Bronchial epithelial cell (primary cell): ENCODE measurements at regions not wholly inside any gene's neighbourhood (a gene's known extent, or its start where the extent isn't known, plus 50 kb on each side); places are given as distances from the start of the nearest gene placed in this dataset.

Experiments used
- DNase-seq: peaks from one replicate; pipeline ENCODE4 v3.0.0-alpha.2; 2010; ENCODE audit warnings: low read depth
- FAIRE-seq: peaks from 2 replicates; lab custom pipeline; 2011; peaks lifted over from hg19 to GRCh38; lab: Jason Lieb, UNC
- H3K27me3 ChIP-seq: 2 replicates; pipeline ENCODE4 v1.5.1; 2011; ENCODE audit warnings: low read length; ENCODE audit not compliant: control insufficient read depth, insufficient read depth
- H3K36me3 ChIP-seq: 2 replicates; pipeline ENCODE4 v1.5.1; 2011; ENCODE audit warnings: low read length; ENCODE audit not compliant: control insufficient read depth, insufficient read depth
- H3K4me3 ChIP-seq: 2 replicates; pipeline ENCODE4 v1.5.1; 2011; ENCODE audit warnings: mild to moderate bottlenecking, low read depth, low read length, control low read depth
- CTCF ChIP-seq: IDR thresholded peaks from 2 replicates; pipeline ENCODE4 v1.5.1; 2011; ENCODE audit warnings: mild to moderate bottlenecking, moderate library complexity, low read length, control low read depth, inconsistent platforms; ENCODE audit not compliant: insufficient read depth, severe bottlenecking

- no peak for FAIRE-seq
These were observed 85.0 kb upstream of the COL5A1 start for GRCh38 chr9:134556531-134557068.

GRCh38 chr9:134557331-134557730 is 84.3 kb upstream of the COL5A1 start:
- H3K27me3 ChIP-seq = no peaks in the 10 kb centered on the region

More at GRCh38 chr9:134556531-134557068, 85.0 kb upstream of the COL5A1 start:
- DNase-seq = no peak
- H3K4me3 ChIP-seq = no peak overlapping the region
- TF ChIP-seq CTCF = no peak
- no peaks in the 10 kb centered on the region for H3K36me3 ChIP-seq
- no peaks in the 10 kb centered on the region for H3K27me3 ChIP-seq

GRCh38 chr9:134558124-134558905 is 83.3 kb upstream of the COL5A1 start:
- no peaks in the 10 kb centered on the region for H3K36me3 ChIP-seq
- TF ChIP-seq CTCF = no peak
- no peaks in the 10 kb centered on the region for H3K27me3 ChIP-seq
- no peak overlapping the region for H3K4me3 ChIP-seq
- DNase-seq (no peak), FAIRE-seq (no peak)

More at GRCh38 chr9:134557331-134557730, 84.3 kb upstream of the COL5A1 start:
- FAIRE-seq (no peak), DNase-seq (no peak)
- no peak for TF ChIP-seq CTCF
- no peak overlapping the region for H3K4me3 ChIP-seq
- H3K36me3 ChIP-seq = no peaks in the 10 kb centered on the region

- no peak overlapping the region for H3K4me3 ChIP-seq
- no peak for TF ChIP-seq CTCF
- FAIRE-seq (no peak), DNase-seq (no peak)
- H3K36me3 ChIP-seq = no peaks in the 10 kb centered on the region
- no peaks in the 10 kb centered on the region for H3K27me3 ChIP-seq
These were observed 82.6 kb upstream of the COL5A1 start for GRCh38 chr9:134559013-134559412.

- no peaks in the 10 kb centered on the region for H3K27me3 ChIP-seq
- no peaks in the 10 kb centered on the region for H3K36me3 ChIP-seq
- no peak for TF ChIP-seq CTCF
- DNase-seq = no peak
- H3K4me3 ChIP-seq = no peak overlapping the region
- FAIRE-seq = no peak
These were observed 81.4 kb upstream of the COL5A1 start for GRCh38 chr9:134560206-134560605.
